WTC11 (cell line): ENCODE measurements at regions not wholly inside any gene's neighbourhood (a gene's known extent, or its start where the extent isn't known, plus 50 kb on each side); places are given as distances from the start of the nearest gene placed in this dataset.

Source experiments
- ATAC-seq: fragments of 200-7000 bp; cut with Tn5 transposase; 2 replicates; pipeline ENCODE4 v1.10.0; 2021; ENCODE audit warnings: mild to moderate bottlenecking, moderate library complexity
- CTCF ChIA-PET: fragments of 300-600 bp; sonication (Branson Sonifier 250); formaldehyde crosslinking; loops from one replicate; lab custom pipeline; 2021; ENCODE audit warnings: antibody characterized with exemption; lab: Charles Lee
- POLR2A ChIA-PET: fragments of 350-600 bp; sonication (Branson Sonifier 250); formaldehyde crosslinking; loops from one replicate; lab custom pipeline; 2021; ENCODE audit warnings: antibody characterized with exemption; lab: Charles Lee
- DNase-seq: peaks from one replicate; pipeline ENCODE4 v3.0.0; 2021; ENCODE audit warnings: low spot score
- H3K27ac Mint-ChIP-seq: 2 replicates; pipeline ENCODE4 v1.8.0; 2021; ENCODE audit warnings: mixed read lengths
- H3K27me3 Mint-ChIP-seq: 2 replicates; pipeline ENCODE4 v1.8.0; 2021; ENCODE audit warnings: low read depth, mild to moderate bottlenecking, moderate library complexity, mixed read lengths
- H3K36me3 Mint-ChIP-seq: 2 replicates; pipeline ENCODE4 v1.8.0; 2021; ENCODE audit warnings: mixed read lengths
- H3K4me1 Mint-ChIP-seq: 2 replicates; pipeline ENCODE4 v1.8.0; 2022; ENCODE audit warnings: mixed read lengths
- H3K4me3 Mint-ChIP-seq: 2 replicates; pipeline ENCODE4 v1.8.0; 2021; ENCODE audit warnings: mild to moderate bottlenecking, moderate library complexity, mixed read lengths
- H3K9me3 Mint-ChIP-seq: 2 replicates; pipeline ENCODE4 v1.8.0; 2021; ENCODE audit warnings: mixed read lengths
- ATF2 ChIP-seq: sonication (generic); formaldehyde crosslinking; IDR thresholded peaks from 2 replicates; pipeline ENCODE4 v1.8.1; 2022; ENCODE audit warnings: low read depth, missing genetic modification reagents, borderline replicate concordance
- CREM ChIP-seq: sonication (generic); formaldehyde crosslinking; IDR thresholded peaks from 2 replicates; pipeline ENCODE4 v1.8.1; 2022; ENCODE audit warnings: mild to moderate bottlenecking, missing genetic modification reagents, moderate library complexity
- CTCF ChIP-seq: fragments of 200-600 bp; IDR thresholded peaks from 2 replicates; pipeline ENCODE4 v1.8.0; 2022; ENCODE audit warnings: antibody characterized with exemption
- EMX1 ChIP-seq: fragments of 250-450 bp; sonication (Bioruptor Pico); IDR thresholded peaks from 2 replicates; pipeline ENCODE4 v1.8.0; 2021; ENCODE audit warnings: mild to moderate bottlenecking
- ESRRA ChIP-seq: sonication (generic); formaldehyde crosslinking; IDR thresholded peaks from 2 replicates; pipeline ENCODE4 v1.8.1; 2022; ENCODE audit warnings: mild to moderate bottlenecking, missing genetic modification reagents, borderline replicate concordance
- FOXK1 ChIP-seq: sonication (generic); formaldehyde crosslinking; IDR thresholded peaks from 2 replicates; pipeline ENCODE4 v1.8.0; 2022; ENCODE audit warnings: mild to moderate bottlenecking, moderate library complexity, missing genetic modification reagents
- FOXP1 ChIP-seq: sonication (generic); formaldehyde crosslinking; IDR thresholded peaks from 2 replicates; pipeline ENCODE4 v1.8.0; 2022; ENCODE audit warnings: missing genetic modification reagents, mild to moderate bottlenecking, moderate library complexity, borderline replicate concordance
- GTF2I ChIP-seq: fragments of 250-450 bp; sonication (Bioruptor Pico); conservative IDR thresholded peaks from 2 replicates; pipeline ENCODE4 v1.4.0; 2021; ENCODE audit warnings: mild to moderate bottlenecking
- NFATC4 ChIP-seq: fragments of 250-450 bp; sonication (Bioruptor Pico); IDR thresholded peaks from 2 replicates; pipeline ENCODE4 v1.9.0; 2021; ENCODE audit warnings: mild to moderate bottlenecking
- NR3C1 ChIP-seq: sonication (generic); formaldehyde crosslinking; conservative IDR thresholded peaks from 2 replicates; pipeline ENCODE4 v1.8.1; 2023; ENCODE audit warnings: low read depth, mild to moderate bottlenecking, missing genetic modification reagents
- PRDM15 ChIP-seq: sonication (generic); formaldehyde crosslinking; IDR thresholded peaks from 2 replicates; pipeline ENCODE4 v1.8.0; 2022; ENCODE audit warnings: missing genetic modification reagents
- RELA ChIP-seq: sonication (generic); formaldehyde crosslinking; IDR thresholded peaks from 2 replicates; pipeline ENCODE4 v1.8.1; 2022; ENCODE audit warnings: missing genetic modification reagents, mild to moderate bottlenecking, borderline replicate concordance
- TCF7 ChIP-seq: sonication (generic); formaldehyde crosslinking; IDR thresholded peaks from 2 replicates; pipeline ENCODE4 v1.8.0; 2022; ENCODE audit warnings: mild to moderate bottlenecking, low read depth, missing genetic modification reagents, moderate library complexity
- USF1 ChIP-seq: sonication (generic); formaldehyde crosslinking; IDR thresholded peaks from 2 replicates; pipeline ENCODE4 v1.8.0; 2022; ENCODE audit warnings: mild to moderate bottlenecking, missing genetic modification reagents
- ZNF425 ChIP-seq: fragments of 250-450 bp; sonication (Bioruptor Pico); conservative IDR thresholded peaks from 2 replicates; pipeline ENCODE4 v1.9.0; 2021; ENCODE audit warnings: mild to moderate bottlenecking
- TF ChIP-seq, protein P1 (sequence below): sonication (generic); formaldehyde crosslinking; IDR thresholded peaks from 2 replicates; pipeline ENCODE4 v1.8.1; 2022; ENCODE audit warnings: low read depth, mild to moderate bottlenecking, moderate library complexity, missing genetic modification reagents, borderline replicate concordance

DNA sequence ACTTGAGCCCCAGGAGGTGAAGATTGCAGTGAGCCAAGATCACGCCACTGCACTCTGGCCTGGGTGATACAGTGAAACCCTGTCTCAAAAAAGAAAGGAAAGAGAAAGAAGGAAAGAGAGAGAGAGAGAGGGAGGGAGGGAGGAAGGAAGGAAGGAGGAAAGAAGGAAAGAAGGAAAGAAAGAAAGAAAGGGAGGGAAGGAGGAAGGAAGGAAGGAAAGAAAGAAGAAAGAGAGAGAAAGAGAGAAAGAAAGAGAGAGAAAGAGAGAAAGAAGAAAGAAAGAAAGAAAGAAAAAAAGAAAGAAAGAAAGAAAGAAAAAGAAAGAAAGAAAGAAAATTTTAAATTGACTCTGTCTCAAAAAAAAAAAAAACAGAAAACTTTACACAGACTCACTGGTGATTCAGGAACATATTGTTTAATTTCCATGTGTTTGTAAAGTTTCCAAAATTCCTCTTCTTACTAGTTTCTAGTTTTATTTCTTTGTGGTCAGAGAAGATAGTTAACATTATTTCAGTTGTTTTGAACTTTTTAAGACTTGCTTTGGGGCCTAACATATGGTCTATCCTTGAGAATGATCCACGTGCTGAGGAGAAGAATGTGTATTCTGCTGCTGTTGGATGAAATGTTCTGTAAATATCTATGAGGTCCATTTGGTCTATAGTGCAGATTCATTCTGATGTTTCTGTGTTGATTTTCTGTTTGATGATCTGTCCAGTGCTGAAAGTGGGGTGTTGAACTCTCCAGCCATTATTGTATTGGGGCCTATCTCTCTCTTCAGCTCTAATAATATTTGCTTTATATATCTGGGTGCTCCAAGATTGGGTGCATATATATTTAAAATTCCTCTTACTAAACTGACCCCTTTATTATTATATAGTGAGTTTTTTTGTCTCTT lies 204.4 kb upstream of the SERP2 start:
- H3K4me3 Mint-ChIP-seq, result no peak overlapping the region
- H3K27me3 Mint-ChIP-seq, result no peaks in the 10 kb centered on the region
- H3K9me3 Mint-ChIP-seq, result no peaks in the 10 kb centered on the region
- no peaks in the 10 kb centered on the region for H3K36me3 Mint-ChIP-seq
- no peaks in the 10 kb centered on the region for H3K4me1 Mint-ChIP-seq
- no peak for TF ChIP-seq ZNF425 (CRISPR knock-in tag)
- TF ChIP-seq TCF7 (CRISPR knock-in tag), result no peak
- TF ChIP-seq, protein P1, sequence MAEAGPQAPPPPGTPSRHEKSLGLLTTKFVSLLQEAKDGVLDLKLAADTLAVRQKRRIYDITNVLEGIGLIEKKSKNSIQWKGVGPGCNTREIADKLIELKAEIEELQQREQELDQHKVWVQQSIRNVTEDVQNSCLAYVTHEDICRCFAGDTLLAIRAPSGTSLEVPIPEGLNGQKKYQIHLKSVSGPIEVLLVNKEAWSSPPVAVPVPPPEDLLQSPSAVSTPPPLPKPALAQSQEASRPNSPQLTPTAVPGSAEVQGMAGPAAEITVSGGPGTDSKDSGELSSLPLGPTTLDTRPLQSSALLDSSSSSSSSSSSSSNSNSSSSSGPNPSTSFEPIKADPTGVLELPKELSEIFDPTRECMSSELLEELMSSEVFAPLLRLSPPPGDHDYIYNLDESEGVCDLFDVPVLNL (CRISPR knock-in tag), result no peak
- TF ChIP-seq, all 79 proteins: peak for 0
- no peak for DNase-seq
- no peak overlapping the region for H3K27ac Mint-ChIP-seq
- no peak for ATAC-seq
- ChIA-PET POLR2A (no interaction called here), CTCF (no interaction called here)

DNA sequence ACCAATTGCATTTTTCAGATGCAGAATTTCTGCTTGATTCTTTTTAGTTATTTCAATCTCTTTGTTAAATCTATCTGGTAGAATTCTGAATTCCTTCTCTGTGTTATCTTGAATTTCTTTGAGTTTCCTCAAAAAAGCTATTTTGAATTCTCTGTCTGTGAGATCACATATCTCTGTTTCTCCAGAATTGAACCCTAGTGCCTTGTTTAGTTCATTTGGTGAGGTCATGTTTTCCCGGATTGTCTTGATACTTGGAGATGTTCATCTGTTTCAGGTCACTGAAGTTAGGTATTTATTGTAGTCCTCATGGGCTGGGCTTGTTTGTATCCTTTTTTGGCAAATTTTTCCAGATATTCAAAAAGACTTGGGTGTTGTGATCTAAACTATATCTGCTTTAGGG lies 202.9 kb upstream of the SERP2 start:
- Mint-ChIP-seq H3K4me3 (no peak overlapping the region), H3K9me3 (peaks cover 5% of the 10 kb centered on the region), H3K27ac (no peak overlapping the region), H3K27me3 (no peaks in the 10 kb centered on the region), H3K4me1 (no peaks in the 10 kb centered on the region), H3K36me3 (no peaks in the 10 kb centered on the region)
- POLR2A ChIA-PET, result no interaction called here
- ATAC-seq (no peak), DNase-seq (no peak)
- TF ChIP-seq NR3C1 (CRISPR knock-in tag), result no peak
- TF ChIP-seq NFATC4, result no peak
- TF ChIP-seq, protein P1 (CRISPR knock-in tag), result no peak
- TF ChIP-seq ESRRA (CRISPR knock-in tag), result no peak
- TF ChIP-seq CTCF, result no peak
- TF ChIP-seq FOXP1 (CRISPR knock-in tag), result no peak
- CTCF ChIA-PET, result no interaction called here

GRCh38 chr13:44171156-44171555 lies 202.5 kb upstream of the SERP2 start:
- no peak for DNase-seq
- Mint-ChIP-seq H3K4me1 (no peaks in the 10 kb centered on the region), H3K36me3 (0 out of 2 replicates have a peak, but pooled peaks cover 2% of the 10 kb centered on the region), H3K4me3 (no peak overlapping the region), H3K9me3 (peaks cover 8% of the 10 kb centered on the region), H3K27ac (no peak overlapping the region), H3K27me3 (no peaks in the 10 kb centered on the region)
- no peak for ATAC-seq
- ChIA-PET POLR2A (no interaction called here), CTCF (no interaction called here)
- no peak for TF ChIP-seq USF1 (CRISPR knock-in tag)
- TF ChIP-seq CREM (CRISPR knock-in tag), result no peak
- no peak for TF ChIP-seq EMX1 (CRISPR knock-in tag)
- no peak for TF ChIP-seq ATF2
- no peak for TF ChIP-seq GTF2I (CRISPR knock-in tag)
- no peak for TF ChIP-seq NFATC4
- no peak for TF ChIP-seq RELA
- no peak for TF ChIP-seq PRDM15
- TF ChIP-seq FOXK1 (CRISPR knock-in tag), result no peak
